Osteoblast (primary cell): ENCODE measurements at regions not wholly inside any gene's neighbourhood (a gene's known extent, or its start where the extent isn't known, plus 50 kb on each side); places are given as distances from the start of the nearest gene placed in this dataset.

Source experiments
- DNase-seq: peaks from one replicate; pipeline ENCODE4 v3.0.0; 2011; ENCODE audit warnings: low spot score, mixed read lengths; ENCODE audit not compliant: insufficient read length; ENCODE audit errors: missing footprints
- H2AFZ ChIP-seq: 2 replicates; pipeline ENCODE4 v1.6.0; 2011; ENCODE audit warnings: mild to moderate bottlenecking, low read length
- H3K27ac ChIP-seq: 2 replicates; pipeline ENCODE4 v1.5.1; 2011; ENCODE audit warnings: mild to moderate bottlenecking, low read depth, low read length, moderate library complexity
- H3K27me3 ChIP-seq: 2 replicates; pipeline ENCODE4 v1.6.0; 2012; ENCODE audit warnings: mild to moderate bottlenecking, control low read depth, inconsistent platforms, low read length, moderate library complexity; ENCODE audit not compliant: insufficient read depth
- H3K36me3 ChIP-seq: 2 replicates; pipeline ENCODE4 v1.5.1; 2011; ENCODE audit warnings: mild to moderate bottlenecking, low read length, control low read depth, moderate library complexity; ENCODE audit not compliant: insufficient read depth
- H3K4me1 ChIP-seq: 2 replicates; pipeline ENCODE4 v1.5.1; 2011; ENCODE audit warnings: mild to moderate bottlenecking, low read length, control low read depth, moderate library complexity; ENCODE audit not compliant: insufficient read depth
- H3K4me2 ChIP-seq: 2 replicates; pipeline ENCODE4 v1.6.0; 2011; ENCODE audit warnings: mild to moderate bottlenecking, low read length; ENCODE audit not compliant: insufficient read depth
- H3K4me3 ChIP-seq: fragments of 200-600 bp; sonication (generic); 3 replicates; pipeline ENCODE4 v1.5.1; 2012; ENCODE audit warnings: mild to moderate bottlenecking, low read length, inconsistent platforms; ENCODE audit not compliant: insufficient read depth
- H3K79me2 ChIP-seq: 2 replicates; pipeline ENCODE4 v1.6.0; 2012; ENCODE audit warnings: mild to moderate bottlenecking, low read length, control low read depth, inconsistent platforms; ENCODE audit not compliant: insufficient read depth
- H3K9me3 ChIP-seq: 2 replicates; pipeline ENCODE4 v1.5.1; 2011; ENCODE audit warnings: low read depth, low read length, control low read depth
- H4K20me1 ChIP-seq: 2 replicates; pipeline ENCODE4 v1.6.0; 2012; ENCODE audit warnings: mild to moderate bottlenecking, low read length, control low read depth; ENCODE audit not compliant: insufficient read depth
- TF ChIP-seq, protein P1 (sequence below): IDR thresholded peaks from 2 replicates; pipeline ENCODE4 v1.5.1; 2011; ENCODE audit warnings: mild to moderate bottlenecking, low read depth, low read length, moderate library complexity; ENCODE audit errors: extremely low read depth

DNA sequence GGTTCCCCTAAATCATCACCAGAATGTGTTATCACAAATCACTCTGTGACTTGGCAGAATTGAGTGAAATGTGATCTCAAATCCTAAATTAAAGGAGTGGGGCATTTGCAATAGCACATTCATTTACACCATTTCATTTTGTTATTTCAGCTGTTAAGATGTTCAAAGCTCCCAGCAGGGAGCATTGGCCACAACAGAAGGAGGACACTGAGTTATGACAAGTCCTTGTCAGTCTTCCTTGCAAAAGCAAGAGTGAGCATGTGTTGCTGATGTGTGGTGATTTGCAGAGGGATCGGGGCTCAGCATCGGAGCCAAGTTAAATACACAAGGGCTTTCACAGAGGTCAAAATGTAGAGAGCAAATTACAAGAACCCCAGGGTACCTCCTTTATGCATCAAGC lies 372.2 kb upstream of the CDH5 start:
- Histone ChIP-seq H3K36me3 (no peaks in the 10 kb centered on the region), H3K4me1 (no peaks in the 10 kb centered on the region), H4K20me1 (no peaks in the 10 kb centered on the region), H3K9me3 (no peaks in the 10 kb centered on the region), H3K4me2 (no peak overlapping the region), H3K27me3 (peaks cover 3% of the 10 kb centered on the region), H3K27ac (no peak overlapping the region), H3K79me2 (no peaks in the 10 kb centered on the region), H2AFZ (no peak overlapping the region), H3K4me3 (no peak overlapping the region)
- DNase-seq: no peak
- TF ChIP-seq, protein P1, sequence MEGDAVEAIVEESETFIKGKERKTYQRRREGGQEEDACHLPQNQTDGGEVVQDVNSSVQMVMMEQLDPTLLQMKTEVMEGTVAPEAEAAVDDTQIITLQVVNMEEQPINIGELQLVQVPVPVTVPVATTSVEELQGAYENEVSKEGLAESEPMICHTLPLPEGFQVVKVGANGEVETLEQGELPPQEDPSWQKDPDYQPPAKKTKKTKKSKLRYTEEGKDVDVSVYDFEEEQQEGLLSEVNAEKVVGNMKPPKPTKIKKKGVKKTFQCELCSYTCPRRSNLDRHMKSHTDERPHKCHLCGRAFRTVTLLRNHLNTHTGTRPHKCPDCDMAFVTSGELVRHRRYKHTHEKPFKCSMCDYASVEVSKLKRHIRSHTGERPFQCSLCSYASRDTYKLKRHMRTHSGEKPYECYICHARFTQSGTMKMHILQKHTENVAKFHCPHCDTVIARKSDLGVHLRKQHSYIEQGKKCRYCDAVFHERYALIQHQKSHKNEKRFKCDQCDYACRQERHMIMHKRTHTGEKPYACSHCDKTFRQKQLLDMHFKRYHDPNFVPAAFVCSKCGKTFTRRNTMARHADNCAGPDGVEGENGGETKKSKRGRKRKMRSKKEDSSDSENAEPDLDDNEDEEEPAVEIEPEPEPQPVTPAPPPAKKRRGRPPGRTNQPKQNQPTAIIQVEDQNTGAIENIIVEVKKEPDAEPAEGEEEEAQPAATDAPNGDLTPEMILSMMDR: no peak

DNA sequence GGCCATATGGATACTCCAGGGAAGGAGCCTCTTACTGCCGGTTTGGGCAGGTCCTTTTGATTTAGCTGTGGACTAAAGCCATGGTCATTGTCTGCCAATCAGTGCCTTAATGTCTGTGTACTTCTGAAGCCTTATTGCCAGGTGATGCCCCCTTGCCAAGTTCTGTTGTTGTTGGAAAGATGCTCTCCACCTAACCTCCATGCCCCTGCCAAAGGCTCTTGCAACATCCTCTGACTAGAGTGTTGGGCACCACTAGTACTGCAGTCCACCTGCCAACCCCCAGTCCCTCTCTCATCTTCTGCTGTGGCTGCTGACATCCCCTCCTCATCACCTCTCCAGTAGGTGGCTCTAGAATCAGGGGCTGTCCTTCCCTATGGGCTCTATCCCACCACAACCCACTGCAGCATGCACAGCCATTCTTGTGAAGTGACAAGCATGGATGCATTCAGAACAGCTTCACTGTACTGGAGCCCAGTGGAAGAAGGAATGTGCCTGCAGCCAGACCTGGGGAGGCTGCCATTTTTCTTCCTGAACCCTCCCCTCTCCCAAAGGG lies 375.3 kb upstream of the CDH5 start:
- Histone ChIP-seq H3K4me2 (no peak overlapping the region), H3K9me3 (no peaks in the 10 kb centered on the region), H3K79me2 (no peaks in the 10 kb centered on the region), H3K4me3 (no peak overlapping the region), H3K4me1 (no peaks in the 10 kb centered on the region), H4K20me1 (no peaks in the 10 kb centered on the region), H3K27ac (no peak overlapping the region), H3K36me3 (no peaks in the 10 kb centered on the region), H2AFZ (no peak overlapping the region), H3K27me3 (peaks cover 14% of the 10 kb centered on the region)
- no peak for DNase-seq
- TF ChIP-seq, protein P1: no peak

DNA sequence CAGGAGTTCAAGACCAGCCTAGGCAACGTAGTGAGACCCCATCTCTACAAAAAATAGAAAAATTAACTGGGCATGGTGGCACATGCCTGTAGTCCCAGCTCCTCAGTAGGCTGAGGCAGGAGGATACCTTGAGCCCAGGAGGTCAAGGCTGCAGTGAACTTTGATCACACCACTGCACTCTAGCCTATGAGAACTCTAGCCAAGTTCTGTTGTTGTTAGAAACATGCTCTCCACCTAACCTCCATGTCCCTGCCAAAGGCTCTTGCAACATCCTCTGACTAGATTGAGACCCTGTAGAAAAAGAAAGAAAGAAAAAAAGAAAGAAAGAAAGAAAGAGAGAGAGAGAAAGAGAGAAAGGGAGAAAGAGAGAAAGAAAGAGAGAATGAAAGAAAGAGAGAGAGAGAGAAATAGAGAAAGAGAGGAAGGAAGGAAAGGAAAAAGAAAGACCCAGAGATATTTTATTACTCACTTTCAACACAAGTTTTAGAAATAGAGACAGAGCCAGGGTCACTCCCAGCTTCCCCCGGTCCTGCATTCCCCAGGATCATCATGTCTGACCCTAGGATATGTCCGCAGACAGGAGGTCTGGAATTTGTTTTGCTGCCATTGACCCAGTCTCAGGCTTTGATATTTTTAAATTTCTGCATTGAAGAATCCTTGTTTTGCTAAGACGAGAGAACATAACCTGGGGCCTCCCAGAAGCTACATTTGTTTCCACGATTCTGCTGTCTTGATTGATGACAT lies 376.5 kb upstream of the CDH5 start:
- TF ChIP-seq, protein P1: no peak
- Histone ChIP-seq H3K4me2 (no peak overlapping the region), H2AFZ (no peak overlapping the region), H3K9me3 (no peaks in the 10 kb centered on the region), H4K20me1 (no peaks in the 10 kb centered on the region), H3K27ac (no peak overlapping the region), H3K79me2 (no peaks in the 10 kb centered on the region), H3K4me1 (no peaks in the 10 kb centered on the region), H3K36me3 (no peaks in the 10 kb centered on the region), H3K4me3 (no peak overlapping the region), H3K27me3 (peaks cover 14% of the 10 kb centered on the region)
- no peak for DNase-seq

DNA sequence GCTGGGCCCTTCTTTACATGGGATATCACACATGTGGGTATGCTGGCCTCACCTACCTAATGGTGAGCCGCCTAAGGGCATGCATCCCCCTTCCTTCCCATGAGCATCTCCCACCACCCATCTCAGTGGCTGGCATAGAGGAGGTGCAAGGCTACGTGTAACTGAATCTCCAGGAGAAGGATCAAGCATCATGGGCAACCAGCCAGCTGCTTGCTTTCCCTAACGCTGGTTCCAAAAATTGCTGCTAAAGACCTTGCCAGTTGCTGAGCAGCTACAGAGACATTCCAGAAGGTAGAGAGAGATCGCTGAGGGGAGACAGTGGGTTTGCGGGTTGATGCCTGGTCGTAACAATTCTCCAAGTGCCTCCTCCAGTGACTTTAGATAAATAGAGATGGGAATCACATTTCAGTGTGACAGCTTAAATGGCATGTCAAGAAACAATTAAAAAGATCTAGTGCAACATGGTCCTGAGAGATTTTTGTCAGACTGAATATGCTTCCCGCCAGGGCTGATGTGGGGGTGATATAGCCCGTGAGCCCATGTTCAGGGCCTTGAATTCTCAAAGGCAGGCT lies 378.4 kb upstream of the CDH5 start:
- Histone ChIP-seq H3K4me1 (no peaks in the 10 kb centered on the region), H3K79me2 (no peaks in the 10 kb centered on the region), H2AFZ (no peak overlapping the region), H3K9me3 (no peaks in the 10 kb centered on the region), H3K27me3 (peaks cover 19% of the 10 kb centered on the region), H3K4me3 (no peak overlapping the region), H4K20me1 (no peaks in the 10 kb centered on the region), H3K36me3 (no peaks in the 10 kb centered on the region), H3K27ac (no peak overlapping the region), H3K4me2 (no peak overlapping the region)
- TF ChIP-seq, protein P1: no peak
- DNase-seq: peak; percentile 67
